WTC11 (cell line): ENCODE measurements at regions not wholly inside any gene's neighbourhood (a gene's known extent, or its start where the extent isn't known, plus 50 kb on each side); places are given as distances from the start of the nearest gene placed in this dataset.

Experiments used
- ATAC-seq: fragments of 200-7000 bp; cut with Tn5 transposase; 2 replicates; pipeline ENCODE4 v1.10.0; 2021; ENCODE audit warnings: mild to moderate bottlenecking, moderate library complexity
- CTCF ChIA-PET: fragments of 300-600 bp; sonication (Branson Sonifier 250); formaldehyde crosslinking; loops from one replicate; lab custom pipeline; 2021; ENCODE audit warnings: antibody characterized with exemption; lab: Charles Lee
- POLR2A ChIA-PET: fragments of 350-600 bp; sonication (Branson Sonifier 250); formaldehyde crosslinking; loops from one replicate; lab custom pipeline; 2021; ENCODE audit warnings: antibody characterized with exemption; lab: Charles Lee
- DNase-seq: peaks from one replicate; pipeline ENCODE4 v3.0.0; 2021; ENCODE audit warnings: low spot score
- H3K27ac Mint-ChIP-seq: 2 replicates; pipeline ENCODE4 v1.8.0; 2021; ENCODE audit warnings: mixed read lengths
- H3K27me3 Mint-ChIP-seq: 2 replicates; pipeline ENCODE4 v1.8.0; 2021; ENCODE audit warnings: low read depth, mild to moderate bottlenecking, moderate library complexity, mixed read lengths
- H3K36me3 Mint-ChIP-seq: 2 replicates; pipeline ENCODE4 v1.8.0; 2021; ENCODE audit warnings: mixed read lengths
- H3K4me1 Mint-ChIP-seq: 2 replicates; pipeline ENCODE4 v1.8.0; 2022; ENCODE audit warnings: mixed read lengths
- H3K4me3 Mint-ChIP-seq: 2 replicates; pipeline ENCODE4 v1.8.0; 2021; ENCODE audit warnings: mild to moderate bottlenecking, moderate library complexity, mixed read lengths
- H3K9me3 Mint-ChIP-seq: 2 replicates; pipeline ENCODE4 v1.8.0; 2021; ENCODE audit warnings: mixed read lengths
- ARID4B ChIP-seq: sonication (generic); formaldehyde crosslinking; IDR thresholded peaks from 2 replicates; pipeline ENCODE4 v1.8.0; 2023; ENCODE audit warnings: missing genetic modification reagents, mild to moderate bottlenecking, borderline replicate concordance
- ATF6 ChIP-seq: sonication (generic); formaldehyde crosslinking; IDR thresholded peaks from 2 replicates; pipeline ENCODE4 v1.8.1; 2023; ENCODE audit warnings: mild to moderate bottlenecking, missing genetic modification reagents
- CBFB ChIP-seq: sonication (generic); formaldehyde crosslinking; IDR thresholded peaks from 2 replicates; pipeline ENCODE4 v1.8.1; 2022; ENCODE audit warnings: mild to moderate bottlenecking, low read depth, missing genetic modification reagents
- CDX4 ChIP-seq: fragments of 250-450 bp; sonication (Bioruptor Pico); IDR thresholded peaks from 2 replicates; pipeline ENCODE4 v1.9.0; 2021; ENCODE audit warnings: moderate library complexity, mild to moderate bottlenecking, inconsistent platforms, borderline replicate concordance
- CTCF ChIP-seq: fragments of 200-600 bp; IDR thresholded peaks from 2 replicates; pipeline ENCODE4 v1.8.0; 2022; ENCODE audit warnings: antibody characterized with exemption
- GABPB1 ChIP-seq: sonication (generic); formaldehyde crosslinking; IDR thresholded peaks from 2 replicates; pipeline ENCODE4 v1.8.1; 2023; ENCODE audit warnings: mild to moderate bottlenecking, missing genetic modification reagents
- GRHL2 ChIP-seq: fragments of 250-450 bp; sonication (Bioruptor Pico); IDR thresholded peaks from 2 replicates; pipeline ENCODE4 v1.8.0; 2022; ENCODE audit warnings: mild to moderate bottlenecking, moderate library complexity; ENCODE audit not compliant: insufficient replicate concordance, severe bottlenecking
- IRF1 ChIP-seq: sonication (generic); formaldehyde crosslinking; IDR thresholded peaks from 2 replicates; pipeline ENCODE4 v1.8.0; 2023; ENCODE audit warnings: missing genetic modification reagents
- MAX ChIP-seq: sonication (generic); formaldehyde crosslinking; IDR thresholded peaks from 2 replicates; pipeline ENCODE4 v1.8.0; 2022; ENCODE audit warnings: mild to moderate bottlenecking, missing genetic modification reagents
- MXD4 ChIP-seq: fragments of 250-450 bp; sonication (Bioruptor Pico); IDR thresholded peaks from 2 replicates; pipeline ENCODE4 v1.8.0; 2021; ENCODE audit warnings: mild to moderate bottlenecking, moderate library complexity, borderline replicate concordance
- MYBL2 ChIP-seq: sonication (generic); formaldehyde crosslinking; IDR thresholded peaks from 2 replicates; pipeline ENCODE4 v1.8.1; 2023; ENCODE audit warnings: mild to moderate bottlenecking, moderate library complexity, missing genetic modification reagents
- NFYB ChIP-seq: sonication (generic); formaldehyde crosslinking; conservative IDR thresholded peaks from 2 replicates; pipeline ENCODE4 v1.8.0; 2022; ENCODE audit warnings: low read depth, missing genetic modification reagents
- NR1H2 ChIP-seq: sonication (generic); formaldehyde crosslinking; IDR thresholded peaks from 2 replicates; pipeline ENCODE4 v1.9.0; 2021; ENCODE audit warnings: mild to moderate bottlenecking, moderate library complexity, missing genetic modification reagents
- SP1 ChIP-seq: sonication (generic); formaldehyde crosslinking; conservative IDR thresholded peaks from 2 replicates; pipeline ENCODE4 v1.8.1; 2022; ENCODE audit warnings: missing genetic modification reagents
- STAT6 ChIP-seq: sonication (generic); formaldehyde crosslinking; conservative IDR thresholded peaks from 2 replicates; pipeline ENCODE4 v1.8.1; 2023; ENCODE audit warnings: mild to moderate bottlenecking, low read depth, missing genetic modification reagents, moderate library complexity
- TEAD4 ChIP-seq: sonication (generic); formaldehyde crosslinking; IDR thresholded peaks from 2 replicates; pipeline ENCODE4 v1.8.0; 2022; ENCODE audit warnings: mild to moderate bottlenecking, missing genetic modification reagents
- ZBTB21 ChIP-seq: sonication (generic); formaldehyde crosslinking; IDR thresholded peaks from 2 replicates; pipeline ENCODE4 v1.8.1; 2023; ENCODE audit warnings: mild to moderate bottlenecking, missing genetic modification reagents, borderline replicate concordance
- ZMAT4 ChIP-seq: fragments of 250-450 bp; sonication (Bioruptor Pico); IDR thresholded peaks from 2 replicates; pipeline ENCODE4 v1.9.0; 2021; ENCODE audit warnings: mild to moderate bottlenecking
- ZNF121 ChIP-seq: sonication (generic); formaldehyde crosslinking; IDR thresholded peaks from 2 replicates; pipeline ENCODE4 v1.8.0; 2023; ENCODE audit warnings: missing genetic modification reagents
- ZNF138 ChIP-seq: sonication (generic); formaldehyde crosslinking; conservative IDR thresholded peaks from 2 replicates; pipeline ENCODE4 v1.8.1; 2022; ENCODE audit warnings: mild to moderate bottlenecking, moderate library complexity, missing genetic modification reagents
- ZSCAN18 ChIP-seq: fragments of 250-450 bp; sonication (Bioruptor Pico); IDR thresholded peaks from 2 replicates; pipeline ENCODE4 v2.1.2; 2022; ENCODE audit warnings: mild to moderate bottlenecking, moderate library complexity

- H3K27ac Mint-ChIP-seq: no peak overlapping the region
- no peak overlapping the region for H3K4me3 Mint-ChIP-seq
- DNase-seq (no peak), ATAC-seq (no peak)
- TF ChIP-seq SP1 (CRISPR knock-in tag): no peak
- TF ChIP-seq MYBL2 (CRISPR knock-in tag): no peak
- no peak for TF ChIP-seq NR1H2 (CRISPR knock-in tag)
- no peak for TF ChIP-seq CDX4
- no peak for TF ChIP-seq ATF6
- TF ChIP-seq ZBTB21 (CRISPR knock-in tag): no peak
- no peak for TF ChIP-seq MAX (CRISPR knock-in tag)
- no peak for TF ChIP-seq CTCF
- no peak for TF ChIP-seq STAT6 (CRISPR knock-in tag)
- no peak for TF ChIP-seq TEAD4 (CRISPR knock-in tag)
- no peak for TF ChIP-seq ZSCAN18 (CRISPR knock-in tag)
- no peak for TF ChIP-seq GRHL2
- TF ChIP-seq GABPB1: no peak
- no peak for TF ChIP-seq ZNF121 (CRISPR knock-in tag)
- no peak for TF ChIP-seq CBFB (CRISPR knock-in tag)
- no peak for TF ChIP-seq ZNF138 (CRISPR knock-in tag)
- no peak for TF ChIP-seq ZMAT4 (CRISPR knock-in tag)
- no peak for TF ChIP-seq NFYB (CRISPR knock-in tag)
- CTCF ChIA-PET: no interaction called here
- peaks cover 5% of the 10 kb centered on the region for H3K9me3 Mint-ChIP-seq
- POLR2A ChIA-PET: no interaction called here
- peaks cover 20% of the 10 kb centered on the region for H3K4me1 Mint-ChIP-seq
- no peaks in the 10 kb centered on the region for H3K36me3 Mint-ChIP-seq
- H3K27me3 Mint-ChIP-seq: peaks cover 4% of the 10 kb centered on the region
Measured at GRCh38 chr7:25738528-25738927, 413.5 kb upstream of the NFE2L3 start.

- DNase-seq: no peak
- ChIA-PET CTCF (no interaction called here), POLR2A (no interaction called here)
- ATAC-seq: no peak
- no peaks in the 10 kb centered on the region for H3K36me3 Mint-ChIP-seq
- H3K9me3 Mint-ChIP-seq: peaks cover 1% of the 10 kb centered on the region
- H3K4me1 Mint-ChIP-seq: peaks cover 17% of the 10 kb centered on the region
- H3K27me3 Mint-ChIP-seq: peaks cover under 1% of the 10 kb centered on the region
- H3K27ac Mint-ChIP-seq: no peak overlapping the region
- H3K4me3 Mint-ChIP-seq: no peak overlapping the region
- TF ChIP-seq MXD4 (CRISPR knock-in tag) (no peak), ARID4B (CRISPR knock-in tag) (no peak), TEAD4 (CRISPR knock-in tag) (no peak), IRF1 (CRISPR knock-in tag) (no peak)
Measured at GRCh38 chr7:25739143-25739542, 412.9 kb upstream of the NFE2L3 start.
